Stimulated activated CD4-positive, alpha-beta T cell treated with anti-CD3 and anti-CD28 coated beads, Interleukin-12 subunit alpha, Interleukin-12 subunit beta, amount 100 ng/mL, for 4 hours (primary cell): ENCODE measurements at regions not wholly inside any gene's neighbourhood (a gene's known extent, or its start where the extent isn't known, plus 50 kb on each side); places are given as distances from the start of the nearest gene placed in this dataset.

ENCODE experiments used
- DNase-seq: peaks from one replicate; pipeline ENCODE4 v3.0.0-alpha.2; 2020

DNA sequence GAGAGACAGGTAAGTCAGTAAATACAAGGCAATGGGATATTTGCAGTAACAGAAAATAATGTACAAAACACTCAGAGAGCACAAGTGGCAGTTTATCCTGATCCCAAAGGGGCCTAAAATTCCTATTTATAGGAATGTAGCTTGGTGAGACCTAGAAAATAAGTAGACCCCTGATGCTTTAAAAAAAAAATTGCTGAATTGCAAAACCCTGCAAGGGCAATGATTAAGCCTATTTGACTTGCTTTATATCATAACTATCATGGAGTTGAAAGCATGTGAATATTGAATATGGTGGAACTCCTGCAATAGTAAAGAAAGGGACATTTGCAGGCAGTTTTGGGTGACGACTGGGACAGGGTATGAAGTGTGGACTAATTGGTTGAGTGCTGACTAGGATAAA lies 101.9 kb upstream of the C1orf21 start:
- DNase-seq = no peak

DNA sequence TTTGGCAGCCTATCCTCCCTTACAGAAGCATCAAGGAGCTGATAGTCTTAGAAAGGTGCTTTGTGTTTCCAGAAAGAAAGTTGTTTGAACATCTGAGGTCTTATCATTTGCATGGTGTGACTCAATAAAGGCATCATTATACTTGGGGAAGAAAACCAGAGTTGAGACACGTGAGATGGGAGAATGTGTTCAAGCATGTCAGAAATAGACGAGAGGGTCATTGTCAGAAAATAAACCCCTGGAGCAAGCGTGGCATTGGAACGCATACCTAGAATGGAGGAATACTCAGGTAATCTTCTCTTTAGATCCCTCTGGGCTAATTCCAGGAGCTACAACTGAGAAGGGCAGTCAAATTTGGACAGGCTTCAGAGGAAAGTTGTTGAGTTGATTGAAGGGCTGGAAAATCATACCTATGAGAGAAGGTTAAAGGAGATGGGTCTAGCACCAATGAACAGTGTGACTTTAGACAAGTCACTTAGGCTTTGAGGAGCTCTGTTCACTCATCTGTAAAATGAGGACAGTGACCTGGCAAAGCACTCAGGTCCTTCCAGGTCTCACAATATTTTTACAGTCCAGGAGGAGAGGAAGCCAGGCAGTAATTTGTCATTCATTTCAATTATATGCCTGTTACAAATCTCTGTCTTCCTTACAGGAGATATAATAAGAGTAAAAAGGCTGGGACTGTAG lies 101.3 kb upstream of the C1orf21 start:
- DNase-seq = no peak

DNA sequence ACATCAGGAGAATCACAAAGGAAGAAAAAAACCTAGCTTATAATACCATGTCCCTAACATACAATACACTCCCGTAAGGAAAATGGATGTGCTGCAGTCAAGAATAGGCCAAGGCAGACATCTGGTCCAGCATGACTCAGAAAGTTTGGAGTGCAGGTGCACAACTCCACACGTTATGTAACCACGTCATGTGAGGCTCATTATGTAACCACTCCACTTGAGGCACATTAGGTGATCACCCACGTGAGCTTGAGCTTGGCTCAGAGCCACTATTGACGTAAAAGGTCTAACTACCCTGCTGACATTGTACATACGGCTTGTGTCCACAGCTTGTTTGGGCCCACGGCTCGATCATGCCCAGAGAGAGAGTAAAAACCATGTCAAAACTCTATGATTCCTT lies 99.8 kb upstream of the C1orf21 start:
- DNase-seq = no peak

DNA sequence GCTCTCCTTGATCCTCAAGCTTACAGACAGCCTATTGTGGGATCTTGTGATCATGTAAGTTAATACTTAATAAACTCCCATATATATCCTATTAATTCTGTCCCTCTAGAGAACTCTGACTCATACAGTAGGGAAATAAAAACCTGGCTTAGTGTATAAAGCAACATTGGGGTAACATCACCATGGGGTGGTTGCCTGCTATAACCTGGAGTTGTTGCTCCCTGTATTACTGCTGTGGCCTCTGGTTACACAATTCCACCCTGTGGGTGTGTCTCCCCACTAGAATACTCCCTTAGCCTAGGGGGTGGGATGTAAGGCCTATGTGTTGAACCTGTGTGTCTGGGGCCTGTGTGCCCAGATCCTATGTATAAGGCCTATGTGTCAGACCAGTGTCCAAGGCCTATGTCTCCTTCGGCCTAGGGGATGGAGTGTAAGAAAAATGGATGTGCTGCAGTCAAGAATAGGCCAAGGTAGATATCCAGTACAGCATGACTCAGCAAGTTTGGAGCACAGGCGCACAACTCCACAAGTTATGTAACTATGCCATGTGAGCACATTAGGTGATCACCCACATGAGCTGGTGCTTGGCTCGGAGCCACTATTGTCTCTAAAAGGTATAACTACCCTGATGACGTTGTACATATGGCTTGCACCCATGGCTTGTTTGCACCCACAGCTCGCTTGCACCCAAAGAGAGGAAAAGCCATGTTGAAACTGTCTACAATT lies 96.8 kb upstream of the C1orf21 start:
- no peak for DNase-seq

DNA sequence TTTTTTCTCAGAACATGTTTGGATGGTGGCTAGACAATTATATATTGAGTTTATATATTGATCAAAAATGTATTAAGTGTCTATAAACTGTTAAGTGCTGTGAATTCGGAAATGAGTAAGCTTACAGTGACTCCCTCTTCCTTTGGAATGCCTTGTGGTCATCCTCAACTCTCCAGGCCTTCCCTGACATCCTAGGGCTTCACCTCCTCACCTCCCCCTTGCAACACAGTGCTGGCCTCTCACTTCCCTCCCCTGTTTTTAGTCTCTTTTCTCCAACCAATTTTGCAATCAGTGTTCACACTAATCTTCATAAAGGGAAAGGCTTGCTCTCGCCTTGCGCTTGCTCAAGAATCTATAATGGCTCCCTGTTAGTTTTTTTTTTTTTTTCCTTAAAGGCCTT lies 95.1 kb upstream of the C1orf21 start:
- DNase-seq = no peak

DNA sequence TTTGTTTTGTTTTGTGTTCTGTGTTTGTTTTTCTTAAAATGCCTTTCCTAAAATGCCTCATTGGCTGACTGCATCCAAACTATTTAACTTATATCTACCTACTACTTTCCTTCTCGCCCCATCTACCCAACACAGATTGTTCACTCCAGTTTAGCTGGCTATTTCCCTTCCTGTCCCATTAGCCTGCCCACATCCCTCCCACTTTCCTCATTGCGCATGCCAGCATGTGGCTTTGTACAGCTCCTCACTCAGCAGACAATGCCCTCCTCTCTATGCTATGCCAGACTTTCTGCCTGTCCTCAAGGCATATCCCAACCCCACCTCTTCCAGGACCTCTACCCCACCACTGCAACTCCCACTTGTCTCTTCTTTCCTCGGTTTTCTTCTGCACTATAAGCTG lies 94.7 kb upstream of the C1orf21 start:
- no peak for DNase-seq

DNA sequence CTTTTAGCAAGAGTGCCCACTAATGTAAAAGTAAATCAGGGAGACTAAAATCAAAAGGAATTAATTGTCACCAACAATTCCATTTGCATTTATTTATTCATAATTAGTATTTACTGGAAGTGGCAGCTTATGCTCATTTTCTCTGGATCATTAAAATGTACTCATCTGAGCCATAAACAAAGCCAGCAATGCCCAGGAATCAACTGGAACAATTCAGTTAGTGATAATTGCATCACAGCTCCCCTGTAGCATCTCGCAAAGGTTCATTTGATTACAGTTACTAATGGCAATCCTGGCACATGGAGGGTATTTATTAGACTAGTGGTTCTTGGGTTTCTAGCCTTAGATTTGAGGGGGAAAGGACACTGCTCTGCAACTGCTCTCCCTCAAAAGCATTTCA lies 92.7 kb upstream of the C1orf21 start:
- no peak for DNase-seq

DNA sequence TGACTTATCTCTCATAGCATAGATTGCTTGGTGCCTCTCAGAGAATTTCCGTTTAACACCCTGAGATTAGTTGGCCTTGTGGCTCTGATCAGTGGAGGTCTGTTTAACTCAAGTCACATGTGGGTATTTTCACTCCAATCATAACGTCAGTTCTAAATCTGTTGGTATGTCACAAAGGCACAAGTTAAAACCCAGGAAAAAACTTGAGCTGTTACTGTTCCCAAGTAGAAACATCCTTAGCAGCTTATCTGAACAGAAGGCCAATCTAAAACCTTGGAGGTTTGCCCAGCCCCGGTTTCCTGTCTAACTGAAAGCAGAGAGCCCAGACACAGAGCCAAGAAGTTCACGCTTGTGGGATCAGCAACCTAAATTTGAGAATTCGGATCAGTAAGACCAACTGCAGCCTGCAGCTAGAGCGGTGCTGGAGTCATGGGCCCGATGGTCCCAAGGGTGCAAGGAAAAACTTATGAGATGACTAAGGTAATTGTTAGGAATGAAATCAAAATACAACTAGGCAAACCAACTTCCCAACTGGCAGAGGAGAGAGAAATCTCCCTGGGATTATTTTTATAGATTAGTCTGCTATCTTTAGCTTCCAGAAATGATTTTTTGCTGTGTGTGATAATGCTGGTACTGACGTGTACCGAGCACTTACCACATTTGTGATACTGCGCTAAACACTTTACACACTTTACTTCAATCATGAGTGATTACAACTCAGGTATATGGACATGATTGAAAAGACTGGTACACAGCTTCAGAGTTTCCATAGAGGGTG lies 90.2 kb upstream of the C1orf21 start:
- DNase-seq = no peak

DNA sequence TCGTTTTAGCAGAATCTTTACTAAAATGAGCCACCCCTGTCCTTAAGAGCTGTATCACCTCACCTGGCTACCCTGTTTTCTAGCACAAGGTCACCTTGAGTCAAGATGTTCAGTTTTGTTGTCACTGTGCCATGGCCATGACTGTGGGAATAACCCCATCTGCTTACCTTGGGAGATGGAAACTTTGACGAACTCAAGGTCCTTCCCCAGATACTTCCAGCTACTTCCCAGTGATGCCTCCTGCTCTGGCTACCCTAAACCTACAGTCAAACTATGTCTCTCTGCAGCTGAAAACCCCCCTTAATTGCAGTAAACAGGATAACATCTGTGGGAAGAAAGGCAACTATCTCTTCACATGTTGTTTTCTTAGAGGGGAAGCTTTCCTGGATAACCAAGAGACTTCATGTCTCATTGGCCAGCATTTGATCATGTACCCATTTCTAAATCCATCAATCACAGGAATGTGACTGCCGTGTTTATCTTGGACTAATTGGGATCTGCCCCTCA lies 89.5 kb upstream of the C1orf21 start:
- DNase-seq = no peak

DNA sequence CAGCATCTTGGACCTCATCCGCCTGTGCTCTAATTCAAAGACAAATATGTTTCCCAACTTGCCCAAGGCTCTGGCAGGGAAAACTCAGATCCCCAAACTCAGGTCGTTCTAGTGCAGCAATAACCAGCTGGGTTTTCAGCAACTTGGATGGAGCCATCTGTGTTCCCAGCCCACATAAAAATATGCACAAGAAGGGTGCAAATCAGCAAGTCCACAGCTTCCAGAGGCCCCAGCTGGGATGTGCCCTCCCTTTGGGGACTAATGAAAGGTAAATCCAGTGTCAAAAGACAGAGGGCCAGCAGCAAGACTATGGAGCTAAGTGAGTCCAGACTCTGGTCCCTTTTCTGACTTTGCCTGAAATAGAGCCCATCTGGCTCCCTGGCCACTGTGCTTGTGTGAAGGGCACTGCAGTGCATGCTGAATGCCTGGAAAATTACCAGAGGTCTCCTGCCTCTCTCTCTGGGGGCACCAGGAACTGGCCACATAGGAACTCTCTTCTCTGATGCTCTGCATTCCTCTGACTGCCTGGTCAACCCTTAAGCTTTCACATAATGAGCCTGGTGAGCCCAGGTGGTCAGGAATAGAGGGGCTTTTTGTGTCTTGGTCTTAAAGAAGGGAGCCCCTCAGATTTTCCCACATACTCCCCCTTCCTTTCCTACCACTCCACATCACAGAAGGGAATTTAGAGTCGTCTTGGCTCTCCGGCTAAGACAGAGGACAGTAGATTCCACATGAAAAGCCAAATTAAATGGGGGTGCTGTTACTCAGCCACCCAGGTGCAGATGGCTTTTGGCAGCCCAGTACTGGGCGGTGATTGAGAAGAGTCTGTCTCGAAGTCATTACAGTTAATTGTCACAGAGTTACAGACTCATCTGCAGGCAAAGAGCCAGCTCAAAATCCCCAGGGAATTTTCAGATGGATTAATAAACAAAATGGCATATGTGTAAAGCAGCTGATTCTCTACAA lies 88.1 kb upstream of the C1orf21 start:
- DNase-seq = no peak

DNA sequence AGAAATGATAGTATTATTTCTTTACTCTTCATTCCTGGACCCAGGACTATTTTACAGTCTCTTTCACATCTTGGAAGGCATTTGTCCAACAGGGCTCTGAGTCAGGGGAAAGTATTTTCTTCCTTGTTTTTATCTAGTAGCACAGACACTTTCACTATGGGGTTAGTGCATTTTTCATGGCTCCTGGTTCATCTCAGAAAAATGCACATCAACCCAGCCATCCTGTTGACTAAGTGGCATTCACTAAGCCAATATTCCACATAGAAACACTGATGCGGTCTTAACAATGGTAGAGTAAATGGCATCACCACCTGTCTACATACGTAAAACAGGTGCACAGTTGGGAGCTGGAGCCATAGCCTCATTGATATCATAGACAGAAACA lies 87.4 kb upstream of the C1orf21 start:
- DNase-seq = no peak

DNA sequence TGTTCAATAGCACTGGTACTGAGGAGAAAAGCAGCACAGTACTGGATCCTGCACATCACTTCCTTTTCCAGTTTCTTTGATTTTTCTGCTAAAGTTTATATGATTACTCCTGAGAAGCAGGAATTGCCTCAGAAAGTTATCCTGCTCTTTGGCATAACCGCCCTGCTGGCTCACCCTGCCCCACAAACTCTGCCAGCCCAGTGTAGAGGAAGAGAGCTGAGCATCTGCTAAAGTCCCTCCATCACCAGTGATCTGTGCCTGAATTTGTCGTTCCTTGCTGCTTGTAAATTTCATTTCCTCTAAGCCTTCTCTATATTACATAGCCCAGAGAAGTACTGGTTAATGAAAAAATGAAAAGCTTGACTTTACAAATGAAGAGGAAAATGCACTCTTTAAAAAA lies 87.0 kb upstream of the C1orf21 start:
- no peak for DNase-seq

DNA sequence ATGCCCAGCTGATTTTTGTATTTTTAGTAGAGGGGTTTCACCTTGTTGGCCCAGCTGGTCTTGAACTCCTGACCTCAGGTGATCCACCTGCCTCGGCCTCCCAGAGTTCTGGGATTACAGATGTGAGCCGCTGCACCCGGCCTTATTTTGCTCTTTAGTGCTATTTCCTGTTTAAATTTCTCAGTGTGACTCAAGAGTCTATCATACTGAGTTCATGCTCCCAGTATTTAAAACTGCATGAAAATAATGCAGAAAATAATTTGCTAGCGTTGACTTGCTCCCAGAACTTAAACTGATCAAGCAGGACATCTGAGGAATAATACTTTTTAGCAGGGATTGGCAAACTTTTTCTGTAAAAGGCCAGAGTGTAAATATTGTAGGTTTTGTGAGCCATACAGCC lies 86.4 kb upstream of the C1orf21 start:
- DNase-seq = no peak

DNA sequence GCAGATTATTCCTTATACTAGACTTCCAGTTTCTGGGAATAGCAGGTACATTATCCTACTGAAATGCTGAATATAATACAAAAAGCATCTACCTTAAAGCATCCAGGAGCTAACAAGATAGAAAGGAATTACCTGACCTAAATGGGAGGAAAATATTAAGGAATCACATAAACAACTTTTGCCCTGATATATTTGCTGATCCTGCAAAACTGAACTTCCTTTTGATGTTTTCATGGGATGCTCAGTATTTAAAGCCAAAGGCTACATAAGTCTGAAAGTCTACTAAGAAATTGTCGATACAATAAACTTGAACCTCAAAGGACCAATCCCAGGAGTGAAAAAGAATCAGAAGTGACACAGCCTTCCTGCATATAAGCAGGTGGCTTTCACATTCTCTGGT lies 85.6 kb upstream of the C1orf21 start:
- no peak for DNase-seq

DNA sequence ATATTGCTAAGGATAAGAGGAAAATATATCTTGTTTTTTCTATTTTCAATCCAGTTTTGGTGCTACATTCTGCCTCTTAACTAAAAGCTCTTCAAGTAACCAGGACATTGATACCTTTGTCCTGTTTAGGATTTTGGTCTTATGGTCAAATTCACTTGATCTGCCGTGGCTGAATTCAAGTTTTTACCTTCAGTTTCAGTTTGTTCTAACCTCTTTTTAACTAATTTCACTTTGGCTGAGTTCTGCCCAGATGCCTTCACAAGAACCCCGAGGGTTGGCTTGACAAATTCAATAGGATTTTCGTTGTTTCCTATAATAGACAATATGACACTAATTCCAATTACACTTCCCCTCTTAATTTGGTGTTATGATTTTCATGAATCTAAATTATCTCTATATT lies 84.5 kb upstream of the C1orf21 start:
- DNase-seq = no peak

DNA sequence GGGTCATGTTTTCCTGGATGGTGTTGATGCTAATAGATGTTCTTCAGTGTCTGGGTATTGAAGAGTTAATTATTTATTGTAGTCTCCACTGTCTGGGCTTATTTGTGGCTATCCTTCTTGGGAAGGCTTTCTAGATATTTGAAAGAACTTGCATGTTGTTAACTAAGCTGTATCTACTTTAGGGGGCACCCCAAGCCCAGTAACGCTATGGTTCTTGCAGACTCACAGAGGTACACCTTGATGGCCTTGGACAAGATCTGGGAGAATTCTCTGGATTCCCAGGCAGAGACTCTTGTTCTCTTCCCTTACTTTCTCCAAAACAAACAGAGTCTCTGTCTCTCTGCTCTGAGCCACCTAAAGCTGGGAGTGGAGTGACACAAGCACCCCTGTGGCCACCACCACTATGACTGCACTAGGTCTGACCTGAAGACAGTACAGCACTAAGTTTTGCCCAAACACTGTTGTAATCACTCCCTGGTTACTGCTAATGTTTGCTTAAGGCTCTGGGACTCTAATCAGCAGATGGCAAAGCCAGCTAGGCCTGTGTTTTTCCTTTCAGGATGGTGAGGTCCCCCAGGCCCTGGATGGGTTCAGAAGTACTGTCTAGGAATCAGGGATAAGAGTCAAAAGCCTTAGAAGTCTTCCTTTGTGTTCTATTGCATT lies 76.5 kb upstream of the C1orf21 start:
- DNase-seq = no peak

DNA sequence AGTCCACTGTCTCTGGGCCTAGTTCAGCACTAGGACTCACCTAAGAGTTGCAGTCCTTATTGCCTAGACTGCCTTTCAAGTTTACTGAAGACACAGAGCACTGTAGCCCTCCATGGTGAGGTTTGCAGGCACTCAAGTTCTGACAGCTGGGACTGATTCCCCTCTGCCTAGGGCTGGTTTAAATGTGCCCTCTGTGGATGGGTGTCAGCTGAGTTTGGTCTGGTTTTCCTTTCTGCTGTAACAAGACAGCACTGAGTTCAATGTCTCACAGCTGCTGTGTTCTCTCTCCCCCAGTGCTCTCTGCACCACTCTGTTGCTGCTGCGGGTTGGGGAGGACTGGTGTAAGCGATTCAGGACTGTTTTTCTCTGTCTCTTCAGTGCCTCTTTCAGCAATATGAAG lies 75.2 kb upstream of the C1orf21 start:
- DNase-seq = no peak

DNA sequence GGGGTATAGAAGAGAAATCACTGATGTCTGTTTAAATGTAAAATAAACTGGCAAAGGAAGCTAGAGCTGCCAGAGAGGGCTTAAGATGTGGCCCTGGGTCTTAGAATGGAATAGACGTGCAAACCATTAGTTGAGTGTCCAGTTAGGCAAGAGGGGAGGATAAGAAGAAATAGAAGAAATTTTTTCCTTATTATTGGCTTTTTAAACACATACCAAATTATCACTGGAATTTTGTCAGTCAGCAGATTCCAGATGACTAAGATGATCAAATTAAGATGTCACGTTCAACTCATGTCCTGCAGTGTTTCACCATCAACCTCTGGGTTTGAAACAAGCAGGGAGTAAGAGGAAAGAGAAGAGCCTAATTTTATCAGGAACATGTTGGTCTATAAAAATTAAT lies 71.6 kb upstream of the C1orf21 start:
- no peak for DNase-seq

DNA sequence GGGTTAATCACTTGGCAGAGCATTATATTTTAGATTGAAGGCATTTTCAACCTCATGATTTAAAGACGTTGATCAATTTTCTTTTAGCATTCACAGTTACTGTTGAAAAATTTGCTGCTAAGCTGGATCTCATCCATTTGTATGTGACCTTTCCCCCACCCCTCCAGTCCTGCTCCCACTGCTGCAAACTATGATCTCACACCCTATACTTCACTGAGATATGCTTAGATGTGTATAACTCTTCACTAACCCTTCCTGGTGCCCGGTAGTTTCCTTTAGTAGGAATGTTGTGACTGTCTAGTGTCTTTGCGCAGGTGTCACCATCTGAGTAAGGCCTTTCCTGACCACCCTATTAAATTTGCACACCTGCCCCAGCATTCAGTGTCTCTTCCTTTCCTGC lies 67.0 kb upstream of the C1orf21 start:
- no peak for DNase-seq

DNA sequence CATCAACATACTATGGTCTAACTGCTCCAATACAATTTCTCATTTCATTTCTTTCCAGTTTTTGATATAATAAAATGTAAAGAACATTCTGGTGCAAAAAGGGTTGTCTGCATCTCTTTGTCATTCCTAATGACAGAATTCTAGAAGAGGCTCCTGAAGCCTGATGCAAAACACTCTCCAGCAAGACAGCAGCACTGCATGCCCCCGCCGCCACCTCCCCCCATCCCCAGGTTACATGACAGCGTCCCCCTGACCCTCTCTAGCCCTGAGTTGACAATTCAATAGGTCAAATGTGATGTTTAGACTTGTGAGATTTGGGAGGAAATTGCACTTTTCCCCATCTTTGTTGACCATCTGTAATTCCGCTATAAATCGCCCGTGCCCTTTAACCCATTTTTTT lies 64.6 kb upstream of the C1orf21 start:
- no peak for DNase-seq

DNA sequence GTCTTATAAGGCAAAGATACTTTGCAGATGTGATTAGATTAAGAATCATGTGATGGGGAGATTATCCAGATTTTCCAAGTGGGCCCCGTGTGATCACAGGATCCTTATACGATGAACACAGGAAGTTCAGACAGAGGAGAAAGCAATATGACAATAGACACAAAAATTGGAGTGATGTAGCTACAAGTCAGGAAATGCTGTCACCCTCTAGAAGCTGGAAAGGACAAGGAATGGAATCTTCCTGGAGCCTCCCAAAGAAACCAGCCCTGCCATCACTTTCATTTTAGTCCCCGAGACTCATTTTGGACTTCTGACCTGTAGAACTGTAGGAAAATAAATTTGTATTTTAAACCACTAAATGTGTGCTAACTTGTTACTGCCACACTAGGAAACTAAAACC lies 61.9 kb upstream of the C1orf21 start:
- no peak for DNase-seq

DNA sequence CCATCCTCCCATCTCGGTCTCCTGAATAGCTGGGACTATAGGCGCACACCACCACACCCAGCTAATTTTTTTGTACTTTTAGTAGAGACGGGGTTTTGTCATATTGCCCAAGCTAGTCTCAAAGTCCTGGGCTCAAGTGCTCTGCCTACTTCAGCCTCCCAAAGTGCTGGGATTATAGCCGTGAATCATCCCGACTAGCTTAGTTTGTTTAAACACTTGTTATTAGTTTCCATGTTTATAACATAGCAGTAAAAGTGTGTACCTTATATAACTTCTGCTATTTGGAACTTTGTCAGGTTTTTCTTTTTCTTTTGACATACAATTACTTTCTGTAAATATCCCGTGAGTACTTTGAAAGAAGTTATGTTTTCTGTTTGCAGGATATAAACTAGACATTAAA lies 60.6 kb upstream of the C1orf21 start:
- no peak for DNase-seq
